Vagina (tissue), 2 donors: ENCODE measurements at regions not wholly inside any gene's neighbourhood (a gene's known extent, or its start where the extent isn't known, plus 50 kb on each side); places are given as distances from the start of the nearest gene placed in this dataset.
"Not testable (repeated sequence)": the region's sequence is repeated elsewhere in the genome, so short reads cannot be mapped to it uniquely, and the experiment has no call there.

Source experiments
- DNase-seq, 2 donors: peaks; one replicate each; pipeline ENCODE4 v3.0.0-alpha.2; 2017; ENCODE audit errors: extremely low spot score in 2 of 2
- H3K27ac ChIP-seq: fragments of 200-600 bp; sonication (generic); one replicate; pipeline ENCODE4 v1.5.1; 2019
- H3K27me3 ChIP-seq: fragments of 200-600 bp; sonication (generic); one replicate; pipeline ENCODE4 v1.5.1; 2019
- H3K36me3 ChIP-seq, 2 donors: fragments of 200-600 bp; sonication (generic); one replicate each; pipeline ENCODE4 v1.5.1; 2017 to 2019
- H3K4me1 ChIP-seq: fragments of 200-600 bp; sonication (generic); one replicate; pipeline ENCODE4 v1.5.1; 2019
- H3K4me3 ChIP-seq, 2 donors: fragments of 200-600 bp; sonication (generic); 1 replicate in 1 of 2; 2 replicates in 1 of 2; pipeline ENCODE4 v1.5.1; 2016 to 2019
- H3K9me3 ChIP-seq: fragments of 200-600 bp; sonication (generic); one replicate; pipeline ENCODE4 v1.5.1; 2019
- CTCF ChIP-seq, 3 experiments: fragments of 450-650 bp in 2 of 3; fragments of 200-600 bp in 1 of 3; sonication (generic) in 1 of 3; IDR thresholded peaks; one replicate each; pipeline ENCODE4 v1.5.1; 2017 to 2019; ENCODE audit warnings: antibody characterized with exemption in 3 of 3, mild to moderate bottlenecking in 2 of 3, moderate library complexity in 2 of 3
- POLR2A ChIP-seq, 2 donors: fragments of 450-650 bp; IDR thresholded peaks; one replicate each; pipeline ENCODE4 v1.6.1; 2017; ENCODE audit warnings: antibody characterized with exemption in 2 of 2, mild to moderate bottlenecking in 2 of 2, moderate library complexity in 2 of 2
- POLR2AphosphoS5 ChIP-seq, 2 donors: sonication (generic); formaldehyde crosslinking; IDR thresholded peaks; one replicate each; pipeline ENCODE4 v1.9.0; 2017; ENCODE audit warnings: antibody characterized with exemption in 2 of 2, mild to moderate bottlenecking in 2 of 2, low read depth in 1 of 2; ENCODE audit not compliant: insufficient read depth in 1 of 2
- intact Hi-C: fragments of 100-400 bp; cut with DNase I; formaldehyde crosslinking; loops from one replicate; pipeline ENCODE4 v1.15.1; 2023

- Histone ChIP-seq H3K27ac (no peak overlapping the region), H3K4me1 (no peaks in the 10 kb centered on the region), H3K4me3 (no peak overlapping the region), H3K27me3 (no peaks in the 10 kb centered on the region), H3K9me3 (no peaks in the 10 kb centered on the region), H3K36me3 (no peaks in the 10 kb centered on the region)
- intact Hi-C loops: no loop called here
- no peak for TF ChIP-seq POLR2A (IDR thresholded peaks at IDR 0.05)
- TF ChIP-seq CTCF (IDR thresholded peaks at IDR 0.05): no peak
- TF ChIP-seq POLR2AphosphoS5 (IDR thresholded peaks at IDR 0.05; ENCODE audit: insufficient read depth in 1 of 2, low read depth in 1 of 2): no peak
- no peak for DNase-seq
Measured at GRCh38 chr9:97140566-97140965, 101.6 kb upstream of the CTSV start.

- no peaks in the 10 kb centered on the region for H3K27me3 ChIP-seq
- no peaks in the 10 kb centered on the region for H3K36me3 ChIP-seq
- no peaks in the 10 kb centered on the region for H3K4me1 ChIP-seq
- TF ChIP-seq POLR2A (IDR thresholded peaks at IDR 0.05) (no peak), POLR2AphosphoS5 (IDR thresholded peaks at IDR 0.05; ENCODE audit: insufficient read depth in 1 of 2, low read depth in 1 of 2) (no peak), CTCF (IDR thresholded peaks at IDR 0.05) (no peak)
- DNase-seq: no peak
- intact Hi-C loops: no loop called here
- H3K4me3 ChIP-seq: no peak overlapping the region
- no peaks in the 10 kb centered on the region for H3K9me3 ChIP-seq
- no peak overlapping the region for H3K27ac ChIP-seq
Measured at GRCh38 chr9:97136421-97136820, 97.5 kb upstream of the CTSV start.

GRCh38 chr9:97133966-97134365 is 95.0 kb upstream of the CTSV start:
- intact Hi-C loops, DNase-seq: not testable (repeated sequence)

GRCh38 chr9:97132865-97133264 is 93.9 kb upstream of the CTSV start:
- Histone ChIP-seq H3K4me3 (no peak overlapping the region), H3K27ac (no peak overlapping the region), H3K27me3 (no peaks in the 10 kb centered on the region), H3K4me1 (no peaks in the 10 kb centered on the region), H3K9me3 (no peaks in the 10 kb centered on the region), H3K36me3 (no peaks in the 10 kb centered on the region)
- no peak for TF ChIP-seq POLR2A (IDR thresholded peaks at IDR 0.05)
- no peak for TF ChIP-seq CTCF (IDR thresholded peaks at IDR 0.05)
- no peak for TF ChIP-seq POLR2AphosphoS5 (IDR thresholded peaks at IDR 0.05; ENCODE audit: insufficient read depth in 1 of 2, low read depth in 1 of 2)
- DNase-seq: no peak
- intact Hi-C loops: no loop called here

More at GRCh38 chr9:97133966-97134365, 95.0 kb upstream of the CTSV start:
- not testable (repeated sequence) for H3K36me3 ChIP-seq, H3K27me3 ChIP-seq, H3K9me3 ChIP-seq, H3K4me1 ChIP-seq, H3K4me3 ChIP-seq, H3K27ac ChIP-seq

GRCh38 chr9:97130864-97131263 is 91.9 kb upstream of the CTSV start:
- DNase-seq, intact Hi-C loops, H3K27ac ChIP-seq, H3K27me3 ChIP-seq, H3K4me3 ChIP-seq, H3K9me3 ChIP-seq, H3K4me1 ChIP-seq, H3K36me3 ChIP-seq: not testable (repeated sequence)

GRCh38 chr9:97130387-97130786 is 91.4 kb upstream of the CTSV start:
- DNase-seq, H3K27ac ChIP-seq, H3K4me1 ChIP-seq, H3K27me3 ChIP-seq, H3K36me3 ChIP-seq, H3K4me3 ChIP-seq, H3K9me3 ChIP-seq, intact Hi-C loops: not testable (repeated sequence)

GRCh38 chr9:97128919-97129318 is 90.0 kb upstream of the CTSV start:
- H3K27me3 ChIP-seq: no peaks in the 10 kb centered on the region
- H3K36me3 ChIP-seq: no peaks in the 10 kb centered on the region
- H3K4me3 ChIP-seq: no peak overlapping the region
- H3K9me3 ChIP-seq: no peaks in the 10 kb centered on the region
- H3K4me1 ChIP-seq: no peaks in the 10 kb centered on the region
- DNase-seq: no peak
- no peak for TF ChIP-seq POLR2AphosphoS5 (IDR thresholded peaks at IDR 0.05; ENCODE audit: insufficient read depth in 1 of 2, low read depth in 1 of 2)
- no peak for TF ChIP-seq CTCF (IDR thresholded peaks at IDR 0.05)
- TF ChIP-seq POLR2A (IDR thresholded peaks at IDR 0.05): no peak
- intact Hi-C loops: no loop called here
- no peak overlapping the region for H3K27ac ChIP-seq
